Neutrophil (primary cell): ENCODE measurements at regions not wholly inside any gene's neighbourhood (a gene's known extent, or its start where the extent isn't known, plus 50 kb on each side); places are given as distances from the start of the nearest gene placed in this dataset.
"Not testable (repeated sequence)": the region's sequence is repeated elsewhere in the genome, so short reads cannot be mapped to it uniquely, and the experiment has no call there.

Experiments
- H3K27ac ChIP-seq: fragments of 200-600 bp; sonication (generic); 2 replicates; pipeline ENCODE4 v1.5.1; 2016; ENCODE audit warnings: mild to moderate bottlenecking, moderate library complexity
- H3K27me3 ChIP-seq: fragments of 200-600 bp; sonication (generic); 2 replicates; pipeline ENCODE4 v1.6.0; 2016; ENCODE audit warnings: mild to moderate bottlenecking
- H3K36me3 ChIP-seq: fragments of 200-600 bp; sonication (generic); 2 replicates; pipeline ENCODE4 v1.5.1; 2017
- H3K4me1 ChIP-seq, 2 experiments: fragments of 200-600 bp in 1 of 2; sonication (generic) in 1 of 2; 1 replicate in 1 of 2; 2 replicates in 1 of 2; pipeline versions ENCODE4 v1.5.1 to v1.6.1; 2013 to 2016; ENCODE audit warnings: low read depth in 1 of 2, low read length in 1 of 2, mild to moderate bottlenecking in 1 of 2, moderate library complexity in 1 of 2; ENCODE audit not compliant: control insufficient read depth in 1 of 2, insufficient read depth in 1 of 2
- H3K4me3 ChIP-seq, 2 experiments: fragments of 200-600 bp in 1 of 2; sonication (generic) in 1 of 2; 1 replicate in 1 of 2; 2 replicates in 1 of 2; pipeline ENCODE4 v1.5.1; 2013 to 2016; ENCODE audit warnings: low read depth in 1 of 2, low read length in 1 of 2, mild to moderate bottlenecking in 1 of 2, moderate library complexity in 1 of 2
- H3K9me3 ChIP-seq: fragments of 200-600 bp; sonication (generic); 2 replicates; pipeline ENCODE4 v1.5.1; 2016
- CTCF ChIP-seq: fragments of 200-600 bp; sonication (generic); IDR thresholded peaks from 2 replicates; pipeline ENCODE4 v1.5.1; 2016; ENCODE audit warnings: antibody characterized with exemption

GRCh38 chr1:228648647-228649383 lies 86.5 kb upstream of the RHOU start:
- Histone ChIP-seq H3K27ac (no peak overlapping the region), H3K36me3 (no peaks in the 10 kb centered on the region), H3K4me1 (peaks cover 19 to 20% of the 10 kb centered on the region in 2 experiments), H3K9me3 (no peaks in the 10 kb centered on the region), H3K4me3 (no peak overlapping the region), H3K27me3 (peaks cover 74% of the 10 kb centered on the region)
- TF ChIP-seq CTCF: no peak

- no peak for TF ChIP-seq CTCF
- Histone ChIP-seq H3K4me1 (peaks cover 19 to 20% of the 10 kb centered on the region in 2 experiments), H3K27ac (no peak overlapping the region), H3K9me3 (no peaks in the 10 kb centered on the region), H3K36me3 (no peaks in the 10 kb centered on the region), H3K4me3 (no peak overlapping the region), H3K27me3 (peaks cover 84% of the 10 kb centered on the region)
Observed at GRCh38 chr1:228650141-228650540, 85.1 kb upstream of the RHOU start.

- Histone ChIP-seq H3K36me3 (no peaks in the 10 kb centered on the region), H3K27ac (no peak overlapping the region), H3K4me1 (peaks cover 19 to 20% of the 10 kb centered on the region in 2 experiments), H3K9me3 (no peaks in the 10 kb centered on the region), H3K4me3 (no peak overlapping the region), H3K27me3 (peaks cover 92% of the 10 kb centered on the region)
- no peak for TF ChIP-seq CTCF
Observed at GRCh38 chr1:228650946-228651345, 84.3 kb upstream of the RHOU start.

GRCh38 chr1:228652116-228652515 lies 83.2 kb upstream of the RHOU start:
- Histone ChIP-seq H3K27me3 (peaks cover 92% of the 10 kb centered on the region), H3K9me3 (no peaks in the 10 kb centered on the region), H3K4me1 (peaks cover 12 to 15% of the 10 kb centered on the region in 2 experiments), H3K4me3 (no peak overlapping the region), H3K36me3 (no peaks in the 10 kb centered on the region), H3K27ac (no peak overlapping the region)
- TF ChIP-seq CTCF: no peak

- H3K9me3 ChIP-seq, H3K36me3 ChIP-seq, H3K4me3 ChIP-seq, H3K4me1 ChIP-seq, H3K27ac ChIP-seq: not testable (repeated sequence)
- peaks cover 83% of the 10 kb centered on the region for H3K27me3 ChIP-seq
Observed at GRCh38 chr1:228653057-228653456, 82.2 kb upstream of the RHOU start.

- Histone ChIP-seq H3K4me3 (no peak overlapping the region), H3K27me3 (peaks cover 76% of the 10 kb centered on the region), H3K27ac (no peak overlapping the region), H3K36me3 (no peaks in the 10 kb centered on the region), H3K9me3 (no peaks in the 10 kb centered on the region), H3K4me1 (no peaks in the 10 kb centered on the region)
- TF ChIP-seq CTCF: no peak
Observed at GRCh38 chr1:228653748-228654147, 81.5 kb upstream of the RHOU start.
